ENCODE measurements at regions not wholly inside any gene's neighbourhood (a gene's known extent, or its start where the extent isn't known, plus 50 kb on each side); places are given as distances from the start of the nearest gene placed in this dataset.

- no peak for TF ChIP-seq CTCF (IDR thresholded peaks at IDR 0.05)
- TF ChIP-seq POLR2A (IDR thresholded peaks at IDR 0.05): no peak
Measured at GRCh38 chr19:30207357-30207756, 164.8 kb upstream of the ZNF536 start.

All from body of pancreas (tissue), 4 donors.